SK-N-SH treated with all-trans-retinoic acid at 6 μM for 48 hours (cell line): ENCODE measurements at regions not wholly inside any gene's neighbourhood (a gene's known extent, or its start where the extent isn't known, plus 50 kb on each side); places are given as distances from the start of the nearest gene placed in this dataset.

Source experiments
- ATAC-seq: fragments of 200-7000 bp; cut with Tn5 transposase; 3 replicates; pipeline ENCODE4 v1.9.1; 2020; ENCODE audit warnings: mild to moderate bottlenecking, moderate library complexity
- ARNTL ChIP-seq: fragments of 450-650 bp; formaldehyde crosslinking; IDR thresholded peaks from 2 replicates; pipeline ENCODE4 v1.5.0; 2020; ENCODE audit warnings: low read depth, mild to moderate bottlenecking, moderate library complexity, borderline replicate concordance
- BACH2 ChIP-seq: fragments of 250-450 bp; sonication (Bioruptor Pico); IDR thresholded peaks from 2 replicates; pipeline ENCODE4 v1.9.0; 2021; ENCODE audit warnings: mild to moderate bottlenecking, borderline replicate concordance
- CSRNP3 ChIP-seq: fragments of 250-450 bp; sonication (Bioruptor Pico); IDR thresholded peaks from 2 replicates; pipeline ENCODE4 v1.5.1; 2021; ENCODE audit warnings: mild to moderate bottlenecking, moderate library complexity
- ESRRG ChIP-seq: fragments of 250-450 bp; sonication (Bioruptor Pico); IDR thresholded peaks from 2 replicates; pipeline ENCODE4 v1.6.1; 2021; ENCODE audit warnings: mild to moderate bottlenecking
- ISL1 ChIP-seq: fragments of 250-450 bp; sonication (Bioruptor Pico); IDR thresholded peaks from 2 replicates; pipeline ENCODE4 v2.1.2; 2022; ENCODE audit warnings: mild to moderate bottlenecking, moderate library complexity
- OSR1 ChIP-seq: fragments of 250-450 bp; sonication (Bioruptor Pico); IDR thresholded peaks from 2 replicates; pipeline ENCODE4 v1.8.0; 2022; ENCODE audit warnings: moderate library complexity, mild to moderate bottlenecking, inconsistent platforms
- PPARA ChIP-seq: fragments of 250-450 bp; sonication (Bioruptor Pico); IDR thresholded peaks from 2 replicates; pipeline ENCODE4 v1.5.0; 2020; ENCODE audit warnings: mild to moderate bottlenecking, borderline replicate concordance
- RARB ChIP-seq: fragments of 250-450 bp; sonication (Bioruptor Pico); IDR thresholded peaks from 2 replicates; pipeline ENCODE4 v1.8.0; 2021; ENCODE audit warnings: mild to moderate bottlenecking, moderate library complexity
- TOX ChIP-seq: fragments of 250-450 bp; sonication (Bioruptor Pico); IDR thresholded peaks from 2 replicates; pipeline ENCODE4 v1.8.0; 2021; ENCODE audit warnings: mild to moderate bottlenecking, moderate library complexity, borderline replicate concordance
- ZC3H10 ChIP-seq: fragments of 250-450 bp; sonication (Bioruptor Pico); IDR thresholded peaks from 2 replicates; pipeline ENCODE4 v1.5.1; 2021; ENCODE audit warnings: mild to moderate bottlenecking, moderate library complexity
- ZNF565 ChIP-seq: fragments of 450-650 bp; formaldehyde crosslinking; conservative IDR thresholded peaks from 2 replicates; pipeline ENCODE4 v1.5.0; 2020; ENCODE audit warnings: low read depth, mild to moderate bottlenecking, moderate library complexity
- ZNF70 ChIP-seq: fragments of 450-650 bp; formaldehyde crosslinking; IDR thresholded peaks from 2 replicates; pipeline ENCODE4 v1.5.0; 2020; ENCODE audit warnings: mild to moderate bottlenecking, moderate library complexity
- ZNF8 ChIP-seq: fragments of 450-650 bp; formaldehyde crosslinking; IDR thresholded peaks from 2 replicates; pipeline ENCODE4 v1.5.0; 2020; ENCODE audit warnings: mild to moderate bottlenecking, moderate library complexity
- TF ChIP-seq, protein P1 (sequence below): fragments of 250-450 bp; sonication (Bioruptor Pico); IDR thresholded peaks from 2 replicates; pipeline ENCODE4 v1.8.0; 2020; ENCODE audit warnings: mild to moderate bottlenecking, moderate library complexity, borderline replicate concordance
- TF ChIP-seq, protein P2 (sequence below): fragments of 250-450 bp; sonication (Bioruptor Pico); IDR thresholded peaks from 2 replicates; pipeline ENCODE4 v1.5.1; 2020; ENCODE audit warnings: low read depth, mild to moderate bottlenecking, moderate library complexity
- TF ChIP-seq, protein P3 (sequence below): fragments of 250-450 bp; sonication (Bioruptor Pico); IDR thresholded peaks from 2 replicates; pipeline ENCODE4 v1.8.0; 2021; ENCODE audit warnings: low read depth, mild to moderate bottlenecking, moderate library complexity, borderline replicate concordance

GRCh38 chr10:6729861-6730344 is 149.8 kb upstream of the PRKCQ start:
- no peak for TF ChIP-seq ISL1 (CRISPR knock-in tag)
- no peak for TF ChIP-seq CSRNP3 (CRISPR knock-in tag)
- no peak for TF ChIP-seq OSR1 (CRISPR knock-in tag)
- TF ChIP-seq RARB (CRISPR knock-in tag): no peak
- TF ChIP-seq ZC3H10: no peak
- TF ChIP-seq, protein P1, sequence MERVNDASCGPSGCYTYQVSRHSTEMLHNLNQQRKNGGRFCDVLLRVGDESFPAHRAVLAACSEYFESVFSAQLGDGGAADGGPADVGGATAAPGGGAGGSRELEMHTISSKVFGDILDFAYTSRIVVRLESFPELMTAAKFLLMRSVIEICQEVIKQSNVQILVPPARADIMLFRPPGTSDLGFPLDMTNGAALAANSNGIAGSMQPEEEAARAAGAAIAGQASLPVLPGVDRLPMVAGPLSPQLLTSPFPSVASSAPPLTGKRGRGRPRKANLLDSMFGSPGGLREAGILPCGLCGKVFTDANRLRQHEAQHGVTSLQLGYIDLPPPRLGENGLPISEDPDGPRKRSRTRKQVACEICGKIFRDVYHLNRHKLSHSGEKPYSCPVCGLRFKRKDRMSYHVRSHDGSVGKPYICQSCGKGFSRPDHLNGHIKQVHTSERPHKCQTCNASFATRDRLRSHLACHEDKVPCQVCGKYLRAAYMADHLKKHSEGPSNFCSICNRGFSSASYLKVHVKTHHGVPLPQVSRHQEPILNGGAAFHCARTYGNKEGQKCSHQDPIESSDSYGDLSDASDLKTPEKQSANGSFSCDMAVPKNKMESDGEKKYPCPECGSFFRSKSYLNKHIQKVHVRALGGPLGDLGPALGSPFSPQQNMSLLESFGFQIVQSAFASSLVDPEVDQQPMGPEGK: no peak
- TF ChIP-seq, protein P2, sequence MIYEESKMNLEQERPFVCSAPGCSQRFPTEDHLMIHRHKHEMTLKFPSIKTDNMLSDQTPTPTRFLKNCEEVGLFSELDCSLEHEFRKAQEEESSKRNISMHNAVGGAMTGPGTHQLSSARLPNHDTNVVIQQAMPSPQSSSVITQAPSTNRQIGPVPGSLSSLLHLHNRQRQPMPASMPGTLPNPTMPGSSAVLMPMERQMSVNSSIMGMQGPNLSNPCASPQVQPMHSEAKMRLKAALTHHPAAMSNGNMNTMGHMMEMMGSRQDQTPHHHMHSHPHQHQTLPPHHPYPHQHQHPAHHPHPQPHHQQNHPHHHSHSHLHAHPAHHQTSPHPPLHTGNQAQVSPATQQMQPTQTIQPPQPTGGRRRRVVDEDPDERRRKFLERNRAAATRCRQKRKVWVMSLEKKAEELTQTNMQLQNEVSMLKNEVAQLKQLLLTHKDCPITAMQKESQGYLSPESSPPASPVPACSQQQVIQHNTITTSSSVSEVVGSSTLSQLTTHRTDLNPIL (CRISPR knock-in tag): no peak
- TF ChIP-seq ZNF70: no peak
- no peak for TF ChIP-seq ARNTL (CRISPR knock-in tag)
- TF ChIP-seq TOX (CRISPR knock-in tag): no peak
- no peak for TF ChIP-seq ZNF565 (CRISPR knock-in tag)
- TF ChIP-seq, protein P3, sequence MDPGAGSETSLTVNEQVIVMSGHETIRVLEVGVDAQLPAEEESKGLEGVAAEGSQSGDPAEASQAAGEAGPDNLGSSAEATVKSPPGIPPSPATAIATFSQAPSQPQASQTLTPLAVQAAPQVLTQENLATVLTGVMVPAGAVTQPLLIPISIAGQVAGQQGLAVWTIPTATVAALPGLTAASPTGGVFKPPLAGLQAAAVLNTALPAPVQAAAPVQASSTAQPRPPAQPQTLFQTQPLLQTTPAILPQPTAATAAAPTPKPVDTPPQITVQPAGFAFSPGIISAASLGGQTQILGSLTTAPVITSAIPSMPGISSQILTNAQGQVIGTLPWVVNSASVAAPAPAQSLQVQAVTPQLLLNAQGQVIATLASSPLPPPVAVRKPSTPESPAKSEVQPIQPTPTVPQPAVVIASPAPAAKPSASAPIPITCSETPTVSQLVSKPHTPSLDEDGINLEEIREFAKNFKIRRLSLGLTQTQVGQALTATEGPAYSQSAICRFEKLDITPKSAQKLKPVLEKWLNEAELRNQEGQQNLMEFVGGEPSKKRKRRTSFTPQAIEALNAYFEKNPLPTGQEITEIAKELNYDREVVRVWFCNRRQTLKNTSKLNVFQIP (CRISPR knock-in tag): no peak
- no peak for TF ChIP-seq ESRRG (CRISPR knock-in tag)
- no peak for ATAC-seq

DNA sequence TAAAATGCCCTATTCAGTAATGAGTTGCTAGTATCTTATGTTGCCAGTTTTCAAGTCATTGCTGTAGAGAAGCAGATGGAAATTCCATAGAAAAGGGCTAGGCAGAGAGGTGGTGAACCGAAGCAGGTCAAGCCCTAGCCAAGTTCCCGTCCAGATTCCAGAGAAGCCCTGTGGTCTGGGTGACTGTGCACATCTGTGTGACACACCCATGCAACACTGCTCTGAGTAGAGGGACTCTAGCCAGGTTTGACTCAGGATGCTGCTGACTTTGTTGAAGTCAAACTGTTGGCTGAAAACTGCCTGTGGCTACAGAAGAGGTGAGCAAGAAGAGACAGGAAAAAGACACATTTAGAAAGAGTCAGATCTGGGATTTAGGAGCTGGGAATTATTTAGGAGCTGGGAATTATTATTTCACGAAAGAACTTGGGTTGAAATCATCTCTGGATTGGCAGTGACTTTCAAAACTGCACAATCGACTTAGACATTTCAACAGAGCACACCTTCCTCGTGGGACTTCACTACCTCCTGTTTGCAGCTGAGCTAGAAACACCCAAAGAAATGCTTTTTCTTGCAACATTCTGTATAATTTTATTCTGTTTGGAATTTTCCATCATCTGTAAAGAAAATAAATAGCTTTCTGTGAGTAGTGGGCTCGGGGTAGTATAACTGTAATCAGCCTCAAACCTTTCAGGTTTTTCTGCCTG is 149.1 kb upstream of the PRKCQ start:
- no peak for ATAC-seq

GRCh38 chr10:6726924-6727323 is 146.8 kb upstream of the PRKCQ start:
- ATAC-seq: no peak
- TF ChIP-seq ARNTL (CRISPR knock-in tag) (no peak), ZNF8 (CRISPR knock-in tag) (no peak), PPARA (CRISPR knock-in tag) (no peak), ESRRG (CRISPR knock-in tag) (no peak), CSRNP3 (CRISPR knock-in tag) (no peak)
- TF ChIP-seq, protein P2 (CRISPR knock-in tag): no peak
- TF ChIP-seq, protein P1: no peak

More for the DNA sequence above, 149.1 kb upstream of the PRKCQ start:
- TF ChIP-seq ISL1 (CRISPR knock-in tag): no peak
- no peak for TF ChIP-seq BACH2
